Mesodermal cell (in vitro differentiated cells): ENCODE measurements at regions not wholly inside any gene's neighbourhood (a gene's known extent, or its start where the extent isn't known, plus 50 kb on each side); places are given as distances from the start of the nearest gene placed in this dataset.
"Not testable (repeated sequence)": the region's sequence is repeated elsewhere in the genome, so short reads cannot be mapped to it uniquely, and the experiment has no call there.

Source experiments
- H3K27ac ChIP-seq: 2 replicates; pipeline ENCODE4 v1.7.0; 2013; ENCODE audit warnings: mild to moderate bottlenecking, low read depth, low read length, moderate library complexity; ENCODE audit not compliant: severe bottlenecking
- H3K36me3 ChIP-seq: 2 replicates; pipeline ENCODE4 v1.7.1; 2013; ENCODE audit warnings: mild to moderate bottlenecking, low read length, moderate library complexity; ENCODE audit not compliant: control insufficient read depth, insufficient read depth
- H3K4me1 ChIP-seq: one replicate; pipeline ENCODE4 v1.7.1; 2013; ENCODE audit warnings: mild to moderate bottlenecking, low read length; ENCODE audit not compliant: insufficient read depth, control insufficient read depth, poor library complexity, severe bottlenecking
- H3K4me3 ChIP-seq: 2 replicates; pipeline ENCODE4 v1.7.0; 2013; ENCODE audit warnings: low read length, control low read depth, mild to moderate bottlenecking; ENCODE audit not compliant: insufficient read depth, poor library complexity, severe bottlenecking; ENCODE audit errors: extremely low read depth
- H3K9me3 ChIP-seq: 2 replicates; pipeline ENCODE4 v1.7.1; 2013; ENCODE audit warnings: mild to moderate bottlenecking, low read length, moderate library complexity; ENCODE audit not compliant: control insufficient read depth
- WGBS, 2 experiments: methylation state at CpG; one replicate each; pipeline ENCODE4 v1.1.5; 2013; ENCODE audit warnings: missing lambda C conversion rate in 2 of 2; ENCODE audit not compliant: insufficient coverage in 2 of 2; 5-methylcytosine and 5-hydroxymethylcytosine counted together

DNA sequence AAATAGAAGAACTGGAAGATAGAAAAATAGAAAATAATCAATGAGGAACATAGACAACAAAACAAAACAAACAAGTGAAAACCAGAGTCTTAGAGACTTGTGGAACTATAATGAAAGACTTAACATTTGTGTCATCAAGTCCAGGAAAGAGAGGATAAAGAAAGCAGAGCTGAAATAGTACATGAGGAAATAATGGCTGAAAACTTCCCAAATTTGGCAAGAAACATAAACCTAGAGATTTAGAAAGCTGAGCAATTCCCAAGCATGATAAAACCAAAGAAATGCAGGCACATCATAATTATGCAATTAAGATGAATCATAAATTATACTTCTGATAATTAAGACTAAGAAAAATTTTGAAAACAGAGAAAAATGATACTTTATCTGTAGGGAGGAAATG lies 614.5 kb downstream of the ETS1 start:
- Histone ChIP-seq H3K4me1 (no peaks in the 10 kb centered on the region), H3K36me3 (no peaks in the 10 kb centered on the region), H3K27ac (no peak overlapping the region), H3K9me3 (no peaks in the 10 kb centered on the region), H3K4me3 (no peak overlapping the region)

DNA sequence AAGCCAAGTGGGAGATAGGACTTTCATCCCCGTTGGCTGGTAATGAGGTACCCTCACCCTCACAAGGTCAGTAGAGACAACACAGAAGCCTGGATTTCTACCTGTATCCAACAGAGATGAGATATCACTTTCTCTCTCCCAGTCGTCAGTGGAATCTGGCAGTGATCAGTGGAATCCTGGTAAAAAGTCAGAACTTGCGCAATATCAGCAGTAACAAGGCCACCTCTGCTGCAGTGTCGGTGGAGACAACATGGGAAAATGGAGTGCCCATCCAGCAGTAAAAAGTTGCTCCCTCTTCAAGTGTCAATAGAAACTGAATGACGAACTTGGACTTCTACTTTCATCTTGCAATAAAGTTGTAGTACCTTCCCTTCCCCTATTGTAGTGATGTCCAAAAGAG lies 615.9 kb downstream of the ETS1 start:
- H3K4me1 ChIP-seq: no peaks in the 10 kb centered on the region
- no peak overlapping the region for H3K27ac ChIP-seq
- no peaks in the 10 kb centered on the region for H3K9me3 ChIP-seq
- no peaks in the 10 kb centered on the region for H3K36me3 ChIP-seq
- H3K4me3 ChIP-seq: no peak overlapping the region
- WGBS, 2 experiments: 85 to 93% methylated on average over 2 to 3 of the region's 5 CpGs

DNA sequence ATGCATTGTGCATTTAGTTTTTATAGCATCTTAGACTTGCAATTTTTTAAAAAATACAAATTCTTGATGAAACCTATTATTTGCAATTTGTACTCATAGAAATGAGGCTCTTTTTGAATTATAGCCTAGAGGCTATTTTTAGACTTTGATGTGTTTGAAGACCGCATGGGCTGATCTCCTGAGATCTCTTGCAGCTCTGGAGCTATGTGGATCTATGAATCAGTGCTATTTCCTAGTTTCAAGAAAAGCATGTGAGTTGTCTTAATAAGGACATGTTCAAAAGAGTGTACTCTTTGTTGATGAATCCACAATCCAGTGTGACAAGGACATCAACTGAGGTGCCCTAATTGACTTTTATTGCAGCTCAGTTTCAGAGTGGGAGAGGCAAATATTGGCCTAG lies 620.5 kb downstream of the ETS1 start:
- Histone ChIP-seq H3K36me3 (no peaks in the 10 kb centered on the region), H3K9me3 (no peaks in the 10 kb centered on the region), H3K4me3 (no peak overlapping the region), H3K4me1 (no peaks in the 10 kb centered on the region), H3K27ac (no peak overlapping the region)
- WGBS, 2 experiments: 80% methylated on average over 1 of the region's 1 CpG; no CpG with 5 or more reads in 1 of the 2 experiments

DNA sequence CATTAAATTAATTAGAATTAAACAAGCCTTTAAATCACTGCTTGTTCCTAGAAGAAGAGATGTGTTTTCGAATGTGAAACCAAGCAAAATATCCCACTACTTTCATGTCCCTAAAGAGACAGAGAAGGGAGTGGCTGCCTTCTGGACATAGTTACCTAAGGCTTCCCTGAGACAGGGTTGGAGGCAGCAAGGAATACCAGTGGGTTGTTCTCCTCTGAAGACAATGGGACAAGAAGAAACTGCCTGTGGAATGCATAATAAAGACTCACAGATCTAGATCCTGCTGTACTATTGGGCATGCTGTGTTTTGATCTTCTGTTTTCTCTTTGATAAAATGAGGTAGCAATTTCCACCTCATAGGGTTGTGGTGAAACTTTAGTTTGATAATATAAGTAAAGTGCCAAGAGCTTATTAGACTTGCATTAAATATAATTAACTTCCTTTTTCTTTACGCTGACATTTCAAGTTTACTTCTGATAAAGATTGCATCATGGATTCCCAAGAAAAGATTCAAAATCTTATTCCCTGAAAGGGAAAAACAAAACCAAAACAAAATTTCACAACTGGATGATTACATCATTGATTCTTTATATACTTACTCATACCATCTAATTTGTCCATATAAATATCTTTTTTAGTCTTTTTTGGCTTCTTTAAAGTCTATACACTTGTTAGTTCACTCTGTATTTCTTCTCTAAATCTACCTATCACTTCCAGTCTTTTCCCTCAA lies 621.3 kb downstream of the ETS1 start:
- 100% methylated on average over 1 of the region's 2 CpGs; no CpG with 5 or more reads in 1 of the 2 experiments for WGBS, 2 experiments
- Histone ChIP-seq H3K9me3 (no peaks in the 10 kb centered on the region), H3K4me3 (no peak overlapping the region), H3K36me3 (no peaks in the 10 kb centered on the region), H3K27ac (no peak overlapping the region), H3K4me1 (no peaks in the 10 kb centered on the region)

DNA sequence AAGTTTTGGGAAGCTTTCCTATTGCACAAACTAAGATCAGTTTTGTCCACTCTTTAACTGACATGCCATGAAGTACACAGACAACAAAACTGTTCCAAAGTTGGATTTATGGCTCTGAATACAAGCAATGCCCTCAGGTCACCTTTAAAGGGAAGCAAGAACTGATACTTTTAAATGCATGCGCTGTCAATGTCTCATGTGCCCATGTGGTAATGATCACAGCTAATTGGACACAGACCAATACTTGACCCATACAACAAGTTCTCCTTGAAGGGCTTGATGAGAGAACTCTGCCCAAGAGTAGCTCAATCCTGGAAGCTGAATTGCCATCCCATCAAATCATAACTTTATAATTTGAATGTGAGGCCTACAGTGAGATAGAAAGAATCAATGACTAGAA lies 624.9 kb downstream of the ETS1 start:
- no peaks in the 10 kb centered on the region for H3K9me3 ChIP-seq
- no peak overlapping the region for H3K27ac ChIP-seq
- H3K4me3 ChIP-seq: no peak overlapping the region
- H3K4me1 ChIP-seq: no peaks in the 10 kb centered on the region
- no peaks in the 10 kb centered on the region for H3K36me3 ChIP-seq
- WGBS, 2 experiments: 92 to 100% methylated on average over 1 of the region's 1 CpG

DNA sequence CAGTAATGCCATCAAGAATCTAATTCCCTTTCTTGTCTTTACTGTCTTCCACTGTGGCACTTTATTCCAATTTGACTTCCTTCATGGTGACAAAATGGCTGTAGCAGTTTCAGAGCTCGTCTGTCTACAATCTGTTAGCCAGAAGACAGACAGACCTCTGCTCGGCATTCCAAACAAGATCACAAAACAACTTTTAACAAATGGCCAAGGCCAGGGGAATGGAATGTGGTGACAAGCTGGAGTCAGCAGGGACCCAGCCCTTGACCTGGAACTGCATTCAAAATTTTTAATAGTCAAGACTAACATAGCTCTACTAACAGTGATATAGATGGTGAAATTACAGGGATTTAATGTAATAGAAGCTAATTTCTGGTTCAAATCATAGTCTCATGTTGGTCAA lies 637.2 kb downstream of the ETS1 start:
- no peaks in the 10 kb centered on the region for H3K4me1 ChIP-seq
- 80% methylated on average over 1 of the region's 2 CpGs; no CpG with 5 or more reads in 1 of the 2 experiments for WGBS, 2 experiments
- H3K27ac ChIP-seq: no peak overlapping the region

DNA sequence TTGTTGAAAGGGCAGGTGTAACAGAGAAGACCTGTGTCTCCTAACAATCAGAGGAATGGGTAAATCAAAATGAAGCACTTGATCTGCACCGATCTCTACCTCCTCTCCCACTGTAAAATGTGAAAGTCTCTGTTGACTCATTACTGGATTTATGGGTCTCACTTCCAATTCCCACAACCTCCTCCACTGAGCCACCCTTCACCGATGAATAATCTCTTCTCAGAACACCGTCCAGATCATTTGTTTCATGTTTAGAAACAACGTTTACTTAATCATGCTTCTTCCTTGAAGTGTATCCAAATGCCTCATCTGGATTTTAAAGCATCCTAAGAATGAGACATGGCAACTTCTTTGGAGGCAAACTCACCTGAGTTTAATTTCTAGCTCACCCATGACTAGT lies 643.6 kb downstream of the ETS1 start:
- Histone ChIP-seq H3K4me1 (no peaks in the 10 kb centered on the region), H3K27ac (no peak overlapping the region), H3K9me3 (no peaks in the 10 kb centered on the region), H3K4me3 (no peak overlapping the region), H3K36me3 (no peaks in the 10 kb centered on the region)
- WGBS, 2 experiments: 78 to 94% methylated on average over 4 of the region's 4 CpGs

More for the DNA sequence above, 637.2 kb downstream of the ETS1 start:
- no peak overlapping the region for H3K4me3 ChIP-seq
- H3K36me3 ChIP-seq: no peaks in the 10 kb centered on the region
- no peaks in the 10 kb centered on the region for H3K9me3 ChIP-seq

DNA sequence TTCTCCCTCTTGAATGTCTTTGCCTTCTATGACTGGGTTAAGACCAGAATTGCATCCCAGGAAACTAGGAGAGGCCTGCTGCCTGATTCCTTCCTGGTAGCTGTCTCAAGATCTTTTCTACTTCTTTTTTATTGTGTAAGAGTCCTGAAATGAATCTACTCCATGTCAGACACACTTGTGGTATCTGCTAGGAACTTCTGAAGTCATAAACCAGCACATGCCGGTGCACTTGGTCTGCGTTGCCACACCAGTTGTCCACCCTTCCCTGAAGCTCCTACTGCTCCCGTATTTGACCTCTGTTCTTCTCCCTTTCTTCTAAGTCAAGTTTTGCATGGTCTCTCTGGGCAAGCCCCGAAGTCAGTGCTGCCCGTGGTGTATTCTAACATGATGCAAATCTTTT lies 644.2 kb downstream of the ETS1 start:
- Histone ChIP-seq H3K9me3 (no peaks in the 10 kb centered on the region), H3K4me3 (no peak overlapping the region), H3K4me1 (no peaks in the 10 kb centered on the region), H3K27ac (no peak overlapping the region), H3K36me3 (no peaks in the 10 kb centered on the region)
- 67% methylated on average over 3 to 5 of the region's 5 CpGs for WGBS, 2 experiments

DNA sequence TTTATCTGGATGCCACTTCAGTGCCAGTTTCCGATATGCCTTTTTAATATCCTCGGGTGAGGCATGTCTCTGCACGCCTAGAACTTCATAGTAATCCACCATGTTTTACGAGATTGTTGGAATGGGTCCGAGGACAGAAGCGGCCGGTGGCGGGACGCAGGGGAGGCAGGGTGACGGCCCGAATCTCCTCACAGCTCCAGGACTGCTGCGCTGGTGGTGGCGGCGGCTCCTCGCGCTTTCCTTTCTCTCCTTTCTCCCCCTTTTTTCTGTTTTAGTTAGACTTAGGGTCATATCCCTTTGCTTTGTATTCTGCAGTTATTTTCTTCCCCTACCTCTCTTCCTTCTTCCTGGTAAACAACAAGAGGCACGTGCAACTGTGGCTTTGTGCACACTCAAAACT lies 645.8 kb downstream of the ETS1 start:
- H3K36me3 ChIP-seq, H3K4me3 ChIP-seq, H3K9me3 ChIP-seq, H3K27ac ChIP-seq, H3K4me1 ChIP-seq: not testable (repeated sequence)
- 86 to 97% methylated on average over 5 to 12 of the region's 17 CpGs for WGBS, 2 experiments

DNA sequence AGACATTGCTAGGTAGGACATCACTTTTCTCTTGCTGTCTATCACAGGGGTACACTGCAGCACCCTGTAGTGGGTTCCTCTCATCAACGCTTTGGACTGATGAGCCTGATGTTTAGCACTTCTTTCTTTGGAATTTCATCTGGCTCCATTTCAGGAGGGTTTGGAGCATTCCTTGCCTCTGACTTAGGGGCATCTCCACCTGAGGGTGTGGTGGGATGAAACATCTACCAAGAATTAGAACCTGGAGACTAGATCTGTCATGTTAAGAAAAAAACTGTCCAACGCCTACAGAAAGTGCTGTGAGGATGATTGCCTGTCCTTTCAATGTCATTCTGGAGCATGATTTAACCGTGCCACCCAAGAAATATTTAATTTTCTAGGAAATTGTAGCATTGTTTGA lies 648.4 kb downstream of the ETS1 start:
- Histone ChIP-seq H3K9me3 (no peaks in the 10 kb centered on the region), H3K27ac (no peak overlapping the region), H3K4me3 (no peak overlapping the region), H3K4me1 (no peaks in the 10 kb centered on the region), H3K36me3 (no peaks in the 10 kb centered on the region)
- WGBS, 2 experiments: 90 to 92% methylated on average over 2 of the region's 3 CpGs

DNA sequence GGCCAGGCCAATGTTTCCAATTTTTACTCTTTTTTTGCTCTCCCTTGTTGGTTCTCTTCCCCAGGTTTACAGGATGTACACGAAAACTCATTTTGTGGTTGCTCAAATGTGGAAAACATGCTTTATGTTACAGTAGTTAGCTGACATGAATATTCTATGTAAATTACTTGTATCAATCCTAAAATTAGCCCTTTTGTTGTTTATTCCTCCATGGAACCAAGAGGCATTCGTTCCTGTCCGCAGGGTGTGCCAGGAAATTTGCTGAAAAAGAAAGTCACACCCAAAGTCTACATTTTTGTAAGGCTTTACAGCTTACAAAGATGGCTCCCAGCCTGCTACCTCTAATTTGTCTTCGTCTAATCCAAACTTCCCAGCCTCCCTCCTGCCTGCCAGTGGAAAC lies 652.3 kb downstream of the ETS1 start:
- Histone ChIP-seq H3K4me1 (no peaks in the 10 kb centered on the region), H3K27ac (no peak overlapping the region), H3K36me3 (no peaks in the 10 kb centered on the region), H3K9me3 (no peaks in the 10 kb centered on the region), H3K4me3 (no peak overlapping the region)
- 79 to 84% methylated on average over 3 of the region's 4 CpGs for WGBS, 2 experiments
